Right lobe of liver (tissue), 6 donors: ENCODE measurements at regions not wholly inside any gene's neighbourhood (a gene's known extent, or its start where the extent isn't known, plus 50 kb on each side); places are given as distances from the start of the nearest gene placed in this dataset.

Experiments
- ATAC-seq, 4 donors: fragments of 200-7000 bp; cut with Tn5 transposase; one replicate each; pipeline ENCODE4 v1.9.1; 2020; ENCODE audit warnings: mild to moderate bottlenecking in 4 of 4, moderate library complexity in 4 of 4
- DNase-seq, 3 donors: peaks; one replicate each; pipeline ENCODE4 v3.0.0-alpha.2; 2020
- H3K27ac ChIP-seq, 3 donors: fragments of 200-600 bp; one replicate each; pipeline ENCODE4 v1.8.0; 2022
- H3K27me3 ChIP-seq, 2 donors: fragments of 200-600 bp; one replicate each; pipeline ENCODE4 v1.8.0; 2022
- H3K36me3 ChIP-seq, 4 donors: fragments of 200-600 bp; sonication (generic) in 1 of 4; one replicate each; pipeline versions ENCODE4 v1.5.1 to v1.8.0; 2017 to 2022; ENCODE audit warnings: control low read depth in 1 of 4
- H3K4me1 ChIP-seq, 4 donors: fragments of 200-600 bp; sonication (generic) in 1 of 4; one replicate each; pipeline versions ENCODE4 v1.5.1 to v1.8.0; 2017 to 2022; ENCODE audit warnings: control low read depth in 1 of 4
- H3K4me3 ChIP-seq, 3 donors: fragments of 200-600 bp; one replicate each; pipeline ENCODE4 v1.8.0; 2022
- H3K9me3 ChIP-seq, 4 donors: fragments of 200-600 bp; sonication (generic) in 1 of 4; one replicate each; pipeline versions ENCODE4 v1.5.1 to v1.8.0; 2017 to 2022; ENCODE audit warnings: control low read depth in 1 of 4
- POLR2A ChIP-seq: fragments of 450-650 bp; IDR thresholded peaks from one replicate; pipeline ENCODE4 v1.6.1; 2017; ENCODE audit warnings: antibody characterized with exemption, mild to moderate bottlenecking
- WGBS: methylation state at CpG from one replicate; pipeline ENCODE4 v1.1.6; 2018; ENCODE audit warnings: low coverage, low lambda C conversion rate; ENCODE audit not compliant: insufficient coverage; ENCODE audit errors: missing lambda C conversion rate; 5-methylcytosine and 5-hydroxymethylcytosine counted together
- intact Hi-C, 2 donors: fragments of 100-400 bp; cut with DNase I; formaldehyde crosslinking; loops; one replicate each; pipeline versions ENCODE4 v1.11.2 to v1.14.1; 2022
- TF ChIP-seq, protein P1 (sequence below), 4 donors: fragments of 200-600 bp in 3 of 4; fragments of 450-650 bp in 1 of 4; IDR thresholded peaks; one replicate each; pipeline versions ENCODE4 v1.5.1 to v1.8.0; 2016 to 2022; ENCODE audit warnings: antibody characterized with exemption in 4 of 4, mild to moderate bottlenecking in 2 of 4
- donor health status: DM: no; HTN: yes; CAD: no.
- donor health status: DM: no; HTN: no; CAD: no.
- donor health status: DM: no; HTN: no; CAD: no.
- donor health status: DM: no; HTN: yes; CAD: no.
- donor health status: DM: no; HTN: yes; CAD: no.

DNA sequence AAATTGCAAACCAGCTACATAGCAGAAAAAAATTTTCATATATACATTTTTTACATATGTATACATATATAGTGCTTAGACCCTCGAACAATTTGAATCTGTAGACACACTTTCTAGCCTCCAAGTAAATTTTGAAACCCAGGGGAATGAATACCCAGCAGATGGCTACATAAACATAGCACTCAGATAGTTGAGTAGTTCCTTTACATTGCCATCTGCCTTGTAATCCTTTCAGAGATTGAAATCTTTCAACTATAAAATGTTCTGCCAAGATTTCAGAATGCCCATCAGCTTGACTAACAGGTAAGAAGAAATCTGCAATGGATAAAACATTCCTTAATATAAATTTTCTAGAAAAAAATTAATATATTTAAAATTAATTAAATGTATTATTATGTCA is 1333.5 kb upstream of the CADM2 start:
- DNase-seq, result no peak
- H3K4me1 ChIP-seq, result no peaks in the 10 kb centered on the region
- H3K27ac ChIP-seq, result no peak overlapping the region
- WGBS, result 11% methylated on average over 1 of the region's 1 CpG
- intact Hi-C loops, result no loop called here
- H3K4me3 ChIP-seq, result no peak overlapping the region
- no peaks in the 10 kb centered on the region for H3K27me3 ChIP-seq
- H3K36me3 ChIP-seq, result no peaks in the 10 kb centered on the region
- no peak for ATAC-seq
- no peaks in the 10 kb centered on the region for H3K9me3 ChIP-seq
- no peak for TF ChIP-seq POLR2A
- TF ChIP-seq, protein P1, sequence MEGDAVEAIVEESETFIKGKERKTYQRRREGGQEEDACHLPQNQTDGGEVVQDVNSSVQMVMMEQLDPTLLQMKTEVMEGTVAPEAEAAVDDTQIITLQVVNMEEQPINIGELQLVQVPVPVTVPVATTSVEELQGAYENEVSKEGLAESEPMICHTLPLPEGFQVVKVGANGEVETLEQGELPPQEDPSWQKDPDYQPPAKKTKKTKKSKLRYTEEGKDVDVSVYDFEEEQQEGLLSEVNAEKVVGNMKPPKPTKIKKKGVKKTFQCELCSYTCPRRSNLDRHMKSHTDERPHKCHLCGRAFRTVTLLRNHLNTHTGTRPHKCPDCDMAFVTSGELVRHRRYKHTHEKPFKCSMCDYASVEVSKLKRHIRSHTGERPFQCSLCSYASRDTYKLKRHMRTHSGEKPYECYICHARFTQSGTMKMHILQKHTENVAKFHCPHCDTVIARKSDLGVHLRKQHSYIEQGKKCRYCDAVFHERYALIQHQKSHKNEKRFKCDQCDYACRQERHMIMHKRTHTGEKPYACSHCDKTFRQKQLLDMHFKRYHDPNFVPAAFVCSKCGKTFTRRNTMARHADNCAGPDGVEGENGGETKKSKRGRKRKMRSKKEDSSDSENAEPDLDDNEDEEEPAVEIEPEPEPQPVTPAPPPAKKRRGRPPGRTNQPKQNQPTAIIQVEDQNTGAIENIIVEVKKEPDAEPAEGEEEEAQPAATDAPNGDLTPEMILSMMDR (IDR thresholded peaks at IDR 0.05), result no peak

DNA sequence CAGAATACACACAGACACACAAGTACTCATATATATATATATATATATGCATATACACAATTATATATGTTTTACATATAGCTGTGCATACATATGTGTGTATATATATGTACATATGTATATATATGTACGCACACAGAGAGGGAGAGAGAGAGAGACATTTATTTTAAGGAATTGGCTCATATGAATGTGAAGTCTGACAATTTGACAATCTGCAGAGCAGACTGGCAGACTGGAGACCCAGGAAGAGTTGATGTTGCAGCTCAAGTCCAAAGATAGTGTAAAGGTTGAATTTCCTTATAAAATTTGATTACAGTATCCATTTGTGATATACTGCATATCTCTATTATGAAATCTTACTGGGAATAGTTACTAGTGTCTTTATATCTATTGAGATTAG is 1330.3 kb upstream of the CADM2 start:
- no peak for TF ChIP-seq POLR2A
- DNase-seq (no peak), ATAC-seq (no peak)
- H3K36me3 ChIP-seq, result no peaks in the 10 kb centered on the region
- no peak overlapping the region for H3K27ac ChIP-seq
- H3K4me1 ChIP-seq, result no peaks in the 10 kb centered on the region
- H3K27me3 ChIP-seq, result no peaks in the 10 kb centered on the region
- intact Hi-C loops, result no loop called here
- no peaks in the 10 kb centered on the region for H3K9me3 ChIP-seq
- 76% methylated on average over 1 of the region's 1 CpG for WGBS
- no peak overlapping the region for H3K4me3 ChIP-seq

DNA sequence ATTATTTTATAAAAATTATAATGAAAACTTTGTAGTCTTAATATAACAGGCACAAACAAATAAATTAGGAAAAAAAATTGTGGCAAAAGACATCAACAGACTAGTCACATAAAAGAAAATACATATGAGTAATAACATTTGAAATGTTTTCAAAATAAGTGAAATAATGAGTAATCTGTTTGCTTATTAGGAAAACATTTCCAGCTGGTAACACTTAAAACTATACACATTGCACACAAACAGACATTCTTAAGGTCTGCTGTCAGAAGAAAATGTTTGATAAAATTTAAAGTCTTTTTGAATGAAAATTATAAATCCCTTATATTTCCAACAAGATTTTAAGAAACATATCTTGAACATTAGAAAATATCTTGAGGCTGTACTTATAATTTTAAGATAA is 1326.3 kb upstream of the CADM2 start:
- no peak for ATAC-seq
- DNase-seq, result no peak
- intact Hi-C loops, result no loop called here
- Histone ChIP-seq H3K27ac (no peak overlapping the region), H3K4me3 (no peak overlapping the region), H3K4me1 (no peaks in the 10 kb centered on the region), H3K9me3 (no peaks in the 10 kb centered on the region), H3K36me3 (no peaks in the 10 kb centered on the region), H3K27me3 (no peaks in the 10 kb centered on the region)
- TF ChIP-seq, protein P1 (IDR thresholded peaks at IDR 0.05), result no peak
- no peak for TF ChIP-seq POLR2A

DNA sequence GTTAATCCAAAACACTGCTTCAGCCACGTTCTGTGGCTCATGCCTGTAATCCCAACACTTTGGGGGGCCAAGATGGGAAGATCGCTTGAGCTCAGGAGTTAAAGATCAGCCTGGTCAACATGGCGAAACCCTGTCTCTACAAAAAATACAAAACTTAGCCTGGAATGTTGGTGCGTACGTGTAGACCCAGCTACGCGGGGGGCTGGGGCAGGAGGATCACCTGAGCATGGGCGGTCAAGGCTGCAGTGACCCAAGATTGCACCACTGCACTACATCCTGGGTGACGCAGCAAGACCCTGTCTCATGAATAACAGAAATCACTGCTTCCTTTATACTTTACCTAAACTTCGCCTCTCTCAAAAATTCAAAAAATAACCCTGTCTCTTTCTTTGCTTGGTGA is 1325.0 kb upstream of the CADM2 start:
- H3K36me3 ChIP-seq, result no peaks in the 10 kb centered on the region
- DNase-seq, result no peak
- H3K27me3 ChIP-seq, result no peaks in the 10 kb centered on the region
- TF ChIP-seq, protein P1 (IDR thresholded peaks at IDR 0.05), result no peak
- no peak for TF ChIP-seq POLR2A
- intact Hi-C loops, result no loop called here
- no peak overlapping the region for H3K27ac ChIP-seq
- H3K4me3 ChIP-seq, result no peak overlapping the region
- no peak for ATAC-seq
- H3K9me3 ChIP-seq, result no peaks in the 10 kb centered on the region
- H3K4me1 ChIP-seq, result no peaks in the 10 kb centered on the region
- 62% methylated on average over 4 of the region's 10 CpGs for WGBS

DNA sequence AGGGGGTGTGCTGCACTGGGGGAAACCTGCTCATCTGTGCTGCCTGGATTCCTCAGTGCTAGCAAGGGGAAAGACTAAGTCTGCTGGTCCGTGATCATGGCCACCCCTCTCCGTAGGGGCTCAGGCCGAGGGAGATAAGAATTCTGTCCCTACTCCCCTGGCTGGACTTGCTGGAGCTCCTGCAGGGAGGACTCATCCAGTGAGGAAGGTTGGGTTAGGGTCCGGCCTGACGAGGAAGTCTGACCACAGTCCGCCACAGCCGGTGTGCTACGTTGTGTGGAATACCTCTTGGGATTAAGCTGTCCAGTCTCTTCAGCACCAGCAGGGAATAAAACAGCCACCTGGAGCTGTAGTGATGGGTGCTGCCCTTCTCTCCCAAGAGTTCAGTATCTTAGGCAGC is 1309.1 kb upstream of the CADM2 start:
- H3K27me3 ChIP-seq, result no peaks in the 10 kb centered on the region
- ATAC-seq, result no peak
- H3K27ac ChIP-seq, result no peak overlapping the region
- TF ChIP-seq, protein P1 (IDR thresholded peaks at IDR 0.05), result no peak
- TF ChIP-seq POLR2A, result no peak
- intact Hi-C loops, result no loop called here
- no peaks in the 10 kb centered on the region for H3K4me1 ChIP-seq
- H3K36me3 ChIP-seq, result no peaks in the 10 kb centered on the region
- peaks cover 0 to 4% (median 0%) of the 10 kb centered on the region in 4 donors for H3K9me3 ChIP-seq
- H3K4me3 ChIP-seq, result no peak overlapping the region
- DNase-seq, result no peak
- WGBS, result no CpG with 5 or more reads among the region's 8 CpGs
